Liver (tissue), 3 donors: ENCODE measurements at regions not wholly inside any gene's neighbourhood (a gene's known extent, or its start where the extent isn't known, plus 50 kb on each side); places are given as distances from the start of the nearest gene placed in this dataset.

Source experiments
- CTCF ChIP-seq: fragments of 150-350 bp; IDR thresholded peaks from 2 replicates; pipeline ENCODE4 v1.5.1; 2017; ENCODE audit warnings: improper control_type of control experiment, low read depth, low read length; ENCODE audit not compliant: missing input control
- FOXA1 ChIP-seq: IDR thresholded peaks from 2 replicates; pipeline ENCODE4 v1.6.1; 2016; ENCODE audit warnings: antibody characterized with exemption
- GABPA ChIP-seq, 2 donors: IDR thresholded peaks in 1 of 2; conservative IDR thresholded peaks in 1 of 2; 2 replicates each; pipeline ENCODE4 v1.6.1; 2016; ENCODE audit warnings: antibody characterized with exemption in 2 of 2, mild to moderate bottlenecking in 1 of 2, moderate library complexity in 1 of 2
- RXRA ChIP-seq, 2 donors: IDR thresholded peaks; 2 replicates each; pipeline ENCODE4 v1.6.1; 2017 to 2018; ENCODE audit warnings: antibody characterized with exemption in 2 of 2, mild to moderate bottlenecking in 1 of 2
- SP1 ChIP-seq: IDR thresholded peaks from 2 replicates; pipeline ENCODE4 v1.6.1; 2018; ENCODE audit warnings: antibody characterized with exemption, mild to moderate bottlenecking
- YY1 ChIP-seq: IDR thresholded peaks from 2 replicates; pipeline ENCODE4 v1.6.1; 2016; ENCODE audit warnings: antibody characterized with exemption, mild to moderate bottlenecking
- donor health status: healthy.
- donor health status: healthy.

- TF ChIP-seq CTCF (no peak), YY1 (no peak), FOXA1 (no peak), GABPA (IDR thresholded peaks at IDR 0.05 in 1 of 2, conservative IDR thresholded peaks at IDR 0.05 in 1 of 2) (no peak), SP1 (no peak), RXRA (IDR thresholded peaks at IDR 0.05) (no peak)
Observed at GRCh38 chr17:14864127-14864526, 401.0 kb downstream of the PMP22 start.
